Effector memory CD8-positive, alpha-beta T cell (primary cell): ENCODE measurements at regions not wholly inside any gene's neighbourhood (a gene's known extent, or its start where the extent isn't known, plus 50 kb on each side); places are given as distances from the start of the nearest gene placed in this dataset.

Source experiments
- ATAC-seq: fragments of 150-1000 bp; cut with Tn5 transposase; replicated peaks from 2 replicates; pipeline ENCODE4 v1.10.0; 2021; ENCODE audit warnings: mild to moderate bottlenecking, moderate library complexity
- DNase-seq, 3 experiments: peaks; one replicate each; pipeline ENCODE4 v3.0.0; 2021
- H3K27ac Mint-ChIP-seq, 2 donors: one replicate each; pipeline ENCODE4 v1.8.0; 2022; ENCODE audit warnings: mild to moderate bottlenecking in 2 of 2, mixed read lengths in 2 of 2, moderate library complexity in 2 of 2
- H3K27me3 Mint-ChIP-seq, 2 donors: one replicate each; pipeline ENCODE4 v1.8.0; 2022; ENCODE audit warnings: mixed read lengths in 2 of 2
- H3K36me3 Mint-ChIP-seq: one replicate; pipeline ENCODE4 v1.8.0; 2022; ENCODE audit warnings: mild to moderate bottlenecking, moderate library complexity, mixed read lengths; ENCODE audit not compliant: insufficient read depth
- H3K4me1 Mint-ChIP-seq, 2 donors: one replicate each; pipeline ENCODE4 v1.8.0; 2022; ENCODE audit warnings: low read depth in 2 of 2, mixed read lengths in 2 of 2
- H3K4me3 Mint-ChIP-seq, 2 donors: one replicate each; pipeline ENCODE4 v1.8.0; 2022; ENCODE audit warnings: mild to moderate bottlenecking in 2 of 2, mixed read lengths in 2 of 2, moderate library complexity in 2 of 2
- H3K9me3 Mint-ChIP-seq, 2 donors: one replicate each; pipeline ENCODE4 v1.8.0; 2022; ENCODE audit warnings: mixed read lengths in 2 of 2

DNA sequence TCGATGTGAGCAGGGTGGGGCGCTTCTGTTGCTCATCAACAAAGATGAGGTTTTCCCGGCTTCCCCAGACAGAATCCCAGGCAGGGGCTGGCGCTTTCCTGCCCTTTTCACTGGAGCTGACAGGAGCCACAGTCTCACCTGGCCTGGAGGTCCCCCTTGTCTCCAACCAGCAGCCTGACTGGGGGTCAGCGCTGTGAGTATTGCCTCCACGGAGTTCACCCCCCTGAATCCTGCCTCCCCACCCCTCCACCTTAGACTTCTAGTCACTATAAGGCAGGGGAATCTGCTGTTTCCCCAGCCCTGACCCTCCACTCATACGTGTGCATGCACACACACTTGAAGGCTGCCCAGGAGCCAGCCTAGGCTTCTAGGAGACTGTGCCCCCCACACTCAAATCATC, 58.8 kb upstream of the LYVE1 start:
- H3K4me1 Mint-ChIP-seq = peaks cover 13% of the 10 kb centered on the region in 2 donors
- no peaks in the 10 kb centered on the region for H3K36me3 Mint-ChIP-seq
- H3K27ac Mint-ChIP-seq = no peak overlapping the region
- DNase-seq (no peak), ATAC-seq (no peak)
- no peak overlapping the region for H3K4me3 Mint-ChIP-seq
- peaks cover 11 to 16% of the 10 kb centered on the region in 2 donors for H3K27me3 Mint-ChIP-seq
- no peaks in the 10 kb centered on the region for H3K9me3 Mint-ChIP-seq

DNA sequence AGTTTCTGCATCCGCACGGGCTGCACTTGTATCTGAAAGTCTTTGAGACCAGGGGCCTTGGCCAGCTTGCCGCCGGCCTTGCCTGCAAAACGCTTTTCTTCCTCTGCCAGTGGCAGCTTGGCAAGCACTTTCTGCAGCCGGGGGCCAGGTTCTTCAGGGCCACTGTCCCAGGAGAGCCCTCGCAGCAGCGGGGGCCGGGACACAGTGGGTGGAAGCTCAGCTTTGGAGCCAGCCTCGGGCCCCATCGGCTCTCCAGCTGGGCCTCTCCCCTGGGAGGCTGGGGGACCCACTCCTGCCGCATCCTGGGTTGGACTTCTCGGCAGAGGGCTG, 57.5 kb upstream of the LYVE1 start:
- Mint-ChIP-seq H3K4me1 (peaks cover 13% of the 10 kb centered on the region in 2 donors), H3K27me3 (peaks cover 11 to 15% of the 10 kb centered on the region in 2 donors), H3K9me3 (no peaks in the 10 kb centered on the region), H3K36me3 (no peaks in the 10 kb centered on the region), H3K4me3 (no peak overlapping the region), H3K27ac (no peak overlapping the region)
- ATAC-seq (no peak), DNase-seq (no peak)

DNA sequence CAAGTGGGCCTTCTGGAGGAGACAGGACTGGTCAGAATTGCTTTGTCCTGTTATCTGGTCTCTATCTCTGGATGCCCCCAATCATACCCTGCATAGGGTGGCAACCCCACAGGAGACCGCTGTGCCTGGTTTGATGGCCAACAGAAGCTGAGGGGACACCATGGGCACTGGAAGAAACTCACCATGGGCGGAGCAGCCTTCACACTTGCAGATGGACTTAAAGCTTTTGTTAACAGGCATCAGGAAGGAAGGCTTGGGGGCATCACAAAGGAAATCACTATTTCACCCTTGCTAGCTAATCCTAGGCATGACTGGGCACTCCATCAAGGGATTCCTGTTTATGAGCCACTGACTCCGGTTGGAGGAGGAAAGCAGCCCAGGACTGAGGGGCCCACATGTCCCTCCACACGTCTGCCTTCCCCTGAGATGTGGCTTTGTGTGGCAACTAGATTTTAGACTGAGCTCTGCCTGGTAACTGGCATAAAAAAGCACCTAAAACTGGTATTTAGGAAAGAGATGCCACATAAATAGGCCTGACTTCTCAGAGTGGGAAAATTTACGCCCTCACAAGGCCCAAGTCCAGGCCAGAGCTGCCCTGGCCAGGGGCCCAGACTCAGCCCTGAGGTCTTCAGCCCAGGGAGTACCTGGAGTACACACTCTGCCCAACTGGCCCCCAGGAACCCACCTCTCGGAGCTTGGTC, 57.0 kb upstream of the LYVE1 start:
- H3K27me3 Mint-ChIP-seq = peaks cover 7 to 10% of the 10 kb centered on the region in 2 donors
- peak overlapping the region in 1 of 2 donors; percentile 56 for H3K27ac Mint-ChIP-seq
- no peak for ATAC-seq
- H3K36me3 Mint-ChIP-seq = no peaks in the 10 kb centered on the region
- no peaks in the 10 kb centered on the region for H3K9me3 Mint-ChIP-seq
- H3K4me1 Mint-ChIP-seq = peaks cover 11 to 13% of the 10 kb centered on the region in 2 donors
- no peak overlapping the region for H3K4me3 Mint-ChIP-seq
- no peak for DNase-seq

DNA sequence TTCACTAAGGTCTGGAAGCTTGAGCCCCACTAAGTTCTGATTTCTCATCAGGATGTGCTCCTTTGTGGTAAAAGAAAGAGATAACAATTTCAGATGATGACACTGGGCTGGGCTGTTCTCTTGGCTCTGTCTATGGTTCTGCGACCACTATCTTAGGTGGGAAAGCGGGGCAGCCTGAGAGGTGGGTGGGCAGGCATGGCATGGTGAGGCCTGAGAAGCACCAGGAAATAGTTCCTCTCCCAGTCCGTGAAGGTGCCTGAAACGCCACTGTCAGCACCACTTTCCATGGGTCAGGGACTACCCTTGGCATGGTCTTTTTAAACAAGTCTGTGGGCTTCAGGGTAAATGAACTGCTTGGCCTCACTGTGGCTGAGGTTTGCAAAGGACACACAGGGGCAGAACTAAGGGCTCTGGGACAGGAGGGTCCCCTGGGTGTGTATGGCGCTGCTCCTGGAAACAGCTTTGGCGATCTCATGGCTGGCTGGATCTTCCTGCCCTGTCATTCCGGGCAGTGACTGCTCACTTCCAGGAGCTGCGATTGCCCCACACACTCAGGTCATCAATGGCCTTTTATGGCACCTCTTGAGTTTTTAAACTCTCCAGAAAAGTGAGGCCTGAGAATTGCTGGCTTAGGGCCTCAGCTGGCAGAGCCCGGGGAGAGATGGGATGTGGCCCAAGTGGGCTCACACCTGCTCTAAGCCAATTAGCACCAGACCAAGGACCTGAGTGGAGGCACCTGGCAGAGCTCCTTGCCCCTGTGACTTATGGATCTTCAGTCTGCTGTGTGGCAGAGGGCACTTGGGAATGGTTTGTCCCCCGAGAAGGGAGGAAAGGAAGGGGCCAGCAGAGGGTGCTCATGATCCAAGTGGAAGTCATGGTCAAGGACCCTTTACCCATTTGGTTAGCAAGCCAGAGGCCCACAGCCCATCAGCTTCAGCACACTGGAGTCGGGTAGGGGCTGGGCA, 55.6 kb upstream of the LYVE1 start:
- Mint-ChIP-seq H3K9me3 (no peaks in the 10 kb centered on the region), H3K27me3 (no peaks in the 10 kb centered on the region), H3K4me3 (peak overlapping the region in 1 of 2 donors; percentile 15), H3K36me3 (no peaks in the 10 kb centered on the region), H3K27ac (peak overlapping the region; percentile 56 to 92), H3K4me1 (peaks cover 10 to 13% of the 10 kb centered on the region in 2 donors)
- no peak for ATAC-seq
- DNase-seq = no peak

DNA sequence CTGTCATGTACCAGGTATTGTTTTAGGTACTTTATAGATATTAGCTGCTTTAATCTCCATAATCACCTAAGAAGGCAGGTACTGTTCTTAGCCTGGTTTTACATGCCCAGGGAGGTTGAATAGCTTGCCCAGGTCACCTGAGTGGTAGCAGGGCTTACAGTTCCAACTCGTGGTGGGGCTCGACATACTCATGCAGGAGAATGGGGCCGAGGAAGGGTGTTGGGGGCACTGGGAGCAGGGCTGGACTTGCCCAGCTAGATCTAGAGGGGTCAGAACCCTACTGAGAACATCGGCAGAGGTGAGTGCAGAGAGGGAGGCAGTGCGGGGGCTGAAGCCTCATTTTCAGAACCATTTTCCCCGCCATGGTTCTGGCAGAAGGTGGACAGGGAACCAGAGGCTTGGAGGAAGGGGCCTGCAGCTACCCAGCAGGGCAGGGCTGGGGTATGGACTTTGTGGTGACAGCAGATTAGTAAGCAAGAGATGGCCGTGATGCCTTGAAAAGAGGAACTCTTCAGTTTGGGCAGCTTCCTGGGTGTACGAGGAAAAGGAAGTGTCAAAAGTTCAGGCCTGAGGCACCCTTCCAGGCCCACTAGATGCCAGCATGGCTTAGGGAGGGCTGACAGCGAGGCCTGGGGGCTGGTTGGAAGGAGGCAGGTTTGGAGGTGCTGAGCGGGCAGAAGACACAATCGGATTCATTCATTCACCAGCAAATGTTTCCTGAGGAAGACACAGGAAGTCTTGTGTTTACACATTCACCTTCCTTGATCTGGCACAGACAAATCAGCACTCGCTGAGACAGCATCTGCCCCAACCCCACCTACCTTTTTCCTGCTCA, 54.7 kb upstream of the LYVE1 start:
- Mint-ChIP-seq H3K27ac (peak overlapping the region; percentile 22 to 92), H3K9me3 (no peaks in the 10 kb centered on the region), H3K4me3 (peak overlapping the region in 1 of 2 donors; percentile 15), H3K27me3 (no peaks in the 10 kb centered on the region), H3K36me3 (no peaks in the 10 kb centered on the region), H3K4me1 (peaks cover 10 to 13% of the 10 kb centered on the region in 2 donors)
- DNase-seq (peak in 1 of 3 experiments; percentile 2), ATAC-seq (peak; percentile 64)

DNA sequence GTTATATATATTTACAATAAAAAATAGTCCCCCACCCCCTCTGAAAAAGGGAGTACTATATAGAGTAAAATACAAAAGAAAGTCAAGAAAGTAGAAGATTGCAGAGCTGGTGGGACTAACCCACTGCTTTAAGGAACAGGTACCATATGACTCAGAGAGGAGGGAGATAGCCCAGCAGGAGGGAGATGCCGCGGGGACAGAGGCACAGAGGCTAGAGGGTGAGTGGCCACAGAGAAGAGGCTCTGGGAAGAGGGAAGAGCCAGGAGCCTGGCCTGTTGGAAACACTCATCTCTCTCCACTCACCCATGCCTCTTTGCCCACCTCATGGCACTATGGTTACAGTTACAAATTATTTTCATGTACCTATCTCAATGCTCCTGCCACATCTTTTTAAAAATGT, 53.6 kb upstream of the LYVE1 start:
- ATAC-seq = no peak
- Mint-ChIP-seq H3K27me3 (no peaks in the 10 kb centered on the region), H3K36me3 (no peaks in the 10 kb centered on the region), H3K4me3 (no peak overlapping the region), H3K9me3 (no peaks in the 10 kb centered on the region), H3K27ac (peak overlapping the region in 1 of 2 donors; percentile 92), H3K4me1 (peaks cover 10 to 13% of the 10 kb centered on the region in 2 donors)
- no peak for DNase-seq

DNA sequence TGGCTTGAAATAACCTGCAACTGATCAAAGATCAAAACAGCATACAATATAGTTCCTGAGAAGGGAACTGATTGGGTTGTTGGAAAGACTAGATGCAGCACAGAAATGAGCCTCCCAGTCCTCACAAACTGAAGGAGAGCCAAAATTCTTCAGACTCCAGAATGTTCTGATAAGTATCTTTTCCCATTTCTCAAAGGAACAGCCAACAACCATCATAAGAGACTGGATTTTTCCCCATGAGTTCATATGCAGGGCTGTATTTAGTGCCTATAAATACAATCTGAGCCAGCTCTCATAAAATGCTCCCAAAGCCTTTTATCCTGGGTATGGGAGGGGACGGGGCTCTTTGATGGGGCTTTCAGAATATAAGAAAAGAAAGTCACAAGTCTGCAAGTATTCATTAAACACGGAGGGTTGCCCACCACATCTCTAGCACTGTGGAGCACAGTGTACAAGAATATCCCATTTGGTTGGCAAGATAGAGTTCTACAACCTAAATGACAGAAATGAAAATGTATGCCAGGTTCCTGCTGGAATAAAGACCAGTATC, 50.7 kb upstream of the LYVE1 start:
- Mint-ChIP-seq H3K27me3 (peaks cover 1 to 3% of the 10 kb centered on the region in 2 donors), H3K4me3 (no peak overlapping the region), H3K9me3 (no peaks in the 10 kb centered on the region), H3K4me1 (peaks cover 10 to 13% of the 10 kb centered on the region in 2 donors), H3K27ac (no peak overlapping the region), H3K36me3 (no peaks in the 10 kb centered on the region)
- ATAC-seq (no peak), DNase-seq (no peak)

DNA sequence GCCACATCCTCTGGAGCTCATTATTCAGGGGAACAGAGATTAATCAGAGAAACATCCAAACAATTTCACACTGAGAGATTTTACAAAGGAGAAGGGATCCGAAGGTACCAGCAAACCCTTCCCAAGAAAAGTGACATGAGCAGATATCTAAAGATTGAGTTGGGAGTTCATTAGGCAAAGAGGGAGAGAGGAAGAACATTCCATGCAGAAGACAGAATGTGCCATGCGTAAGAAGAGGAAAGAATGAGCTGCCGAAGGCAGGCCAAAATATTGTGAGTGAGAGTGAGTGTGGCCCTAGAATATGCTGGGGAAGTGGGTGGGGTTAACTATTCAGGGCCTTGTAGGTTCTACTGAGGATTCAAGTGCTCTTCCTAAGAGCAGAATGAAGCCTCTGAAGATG, 50.0 kb upstream of the LYVE1 start:
- Mint-ChIP-seq H3K27ac (peak overlapping the region in 1 of 2 donors; percentile 10), H3K4me3 (no peak overlapping the region), H3K36me3 (peaks cover 2% of the 10 kb centered on the region), H3K9me3 (no peaks in the 10 kb centered on the region), H3K27me3 (peaks cover 8 to 10% of the 10 kb centered on the region in 2 donors), H3K4me1 (peaks cover 7% of the 10 kb centered on the region in 2 donors)
- DNase-seq (no peak), ATAC-seq (no peak)
